Calu3 (cell line): ENCODE measurements at regions not wholly inside any gene's neighbourhood (a gene's known extent, or its start where the extent isn't known, plus 50 kb on each side); places are given as distances from the start of the nearest gene placed in this dataset.

Experiments used
- BruUV-seq: library from RNA; stranded (reverse); fragments of 400-500 nt; replicated peaks from 2 replicates; lab custom pipeline; 2021; lab: Mats Ljungman, UMichigan
- CTCF ChIA-PET: fragments of 300-600 bp; sonication (Branson Sonifier 250); formaldehyde crosslinking; loops from one replicate; lab custom pipeline; 2022; ENCODE audit warnings: antibody characterized with exemption; lab: Charles Lee
- DNase-seq: peaks from one replicate; pipeline ENCODE4 v3.0.0; 2022
- H3K27ac Mint-ChIP-seq: one replicate; pipeline ENCODE4 v1.8.0; 2022; ENCODE audit warnings: mixed read lengths; ENCODE audit not compliant: unreplicated experiment
- H3K27me3 Mint-ChIP-seq: one replicate; pipeline ENCODE4 v1.8.0; 2022; ENCODE audit warnings: mixed read lengths; ENCODE audit not compliant: unreplicated experiment
- H3K36me3 Mint-ChIP-seq: one replicate; pipeline ENCODE4 v1.8.0; 2022; ENCODE audit warnings: mild to moderate bottlenecking, moderate library complexity, mixed read lengths; ENCODE audit not compliant: insufficient read depth, unreplicated experiment
- H3K4me1 Mint-ChIP-seq: one replicate; pipeline ENCODE4 v1.8.0; 2022; ENCODE audit warnings: mild to moderate bottlenecking, low read depth, mixed read lengths; ENCODE audit not compliant: unreplicated experiment
- H3K4me3 Mint-ChIP-seq: one replicate; pipeline ENCODE4 v1.8.0; 2022; ENCODE audit warnings: mild to moderate bottlenecking, low read depth, moderate library complexity, mixed read lengths; ENCODE audit not compliant: unreplicated experiment
- H3K9me3 Mint-ChIP-seq: one replicate; pipeline ENCODE4 v1.8.0; 2022; ENCODE audit warnings: low read depth, mixed read lengths; ENCODE audit not compliant: unreplicated experiment
- CTCF ChIP-seq: fragments of 200-600 bp; IDR thresholded peaks from one replicate; pipeline ENCODE4 v1.8.0; 2022; ENCODE audit warnings: antibody characterized with exemption; ENCODE audit not compliant: unreplicated experiment
- intact Hi-C: fragments of 100-400 bp; cut with micrococcal nuclease; formaldehyde crosslinking; loops from one replicate; pipeline ENCODE4 v1.10.0; 2022; ENCODE audit not compliant: unreplicated experiment

GRCh38 chr11:27770576-27770975 lies 70.3 kb upstream of the BDNF start:
- Mint-ChIP-seq H3K36me3 (no peaks in the 10 kb centered on the region), H3K27me3 (no peaks in the 10 kb centered on the region), H3K4me1 (no peaks in the 10 kb centered on the region), H3K4me3 (no peak overlapping the region), H3K9me3 (no peaks in the 10 kb centered on the region), H3K27ac (peak overlapping the region; percentile 19)
- no TSS peak for BruUV-seq
- CTCF ChIA-PET, result no interaction called here
- intact Hi-C loops, result no loop called here
- TF ChIP-seq CTCF, result no peak
- peak; percentile 65 for DNase-seq

GRCh38 chr11:27763736-27764135 lies 63.5 kb upstream of the BDNF start:
- no peak overlapping the region for H3K4me3 Mint-ChIP-seq
- H3K4me1 Mint-ChIP-seq, result no peaks in the 10 kb centered on the region
- DNase-seq, result no peak
- TF ChIP-seq CTCF, result no peak
- CTCF ChIA-PET, result no interaction called here
- H3K36me3 Mint-ChIP-seq, result no peaks in the 10 kb centered on the region
- peaks cover 7% of the 10 kb centered on the region for H3K27me3 Mint-ChIP-seq
- intact Hi-C loops, result no loop called here
- no peaks in the 10 kb centered on the region for H3K9me3 Mint-ChIP-seq
- BruUV-seq, result no TSS peak
- H3K27ac Mint-ChIP-seq, result no peak overlapping the region

- Mint-ChIP-seq H3K27me3 (peaks cover 7% of the 10 kb centered on the region), H3K9me3 (no peaks in the 10 kb centered on the region), H3K36me3 (no peaks in the 10 kb centered on the region), H3K4me3 (no peak overlapping the region), H3K27ac (no peak overlapping the region), H3K4me1 (no peaks in the 10 kb centered on the region)
- intact Hi-C loops, result no loop called here
- DNase-seq, result no peak
- TF ChIP-seq CTCF, result no peak
- no TSS peak for BruUV-seq
- CTCF ChIA-PET, result no interaction called here
These were observed 61.1 kb upstream of the BDNF start for GRCh38 chr11:27761356-27761755.

GRCh38 chr11:27757953-27758352 lies 57.7 kb upstream of the BDNF start:
- H3K36me3 Mint-ChIP-seq, result no peaks in the 10 kb centered on the region
- TF ChIP-seq CTCF, result no peak
- no peak overlapping the region for H3K27ac Mint-ChIP-seq
- H3K4me1 Mint-ChIP-seq, result no peaks in the 10 kb centered on the region
- CTCF ChIA-PET, result interaction anchor here (0.6 kb wide), 2 partner anchors 16 to 59 kb away, joined by 3 to 5 read pairs; no protein-coding TSS in a partner anchor
- no TSS peak for BruUV-seq
- H3K27me3 Mint-ChIP-seq, result no peaks in the 10 kb centered on the region
- intact Hi-C loops, result no loop called here
- H3K4me3 Mint-ChIP-seq, result no peak overlapping the region
- DNase-seq, result no peak
- H3K9me3 Mint-ChIP-seq, result no peaks in the 10 kb centered on the region
